ENCODE measurements at regions not wholly inside any gene's neighbourhood (a gene's known extent, or its start where the extent isn't known, plus 50 kb on each side); places are given as distances from the start of the nearest gene placed in this dataset.

- TF ChIP-seq BHLHE40 (IDR thresholded peaks at IDR 0.05; ENCODE audit: borderline replicate concordance) (no peak), ARNT (IDR thresholded peaks at IDR 0.05) (no peak), FOXM1 (IDR thresholded peaks at IDR 0.05; ENCODE audit: borderline replicate concordance) (no peak), L3MBTL2 (conservative IDR thresholded peaks at IDR 0.05) (no peak), SP1 (IDR thresholded peaks at IDR 0.05) (no peak), ELF4 (IDR thresholded peaks at IDR 0.05) (no peak), FOXA1 (IDR thresholded peaks at IDR 0.05) (no peak), HDGF (IDR thresholded peaks at IDR 0.05; ENCODE audit: borderline replicate concordance) (no peak), TARDBP (IDR thresholded peaks at IDR 0.05) (no peak), LEF1 (IDR thresholded peaks at IDR 0.05; ENCODE audit: borderline replicate concordance) (no peak), FOXK2 (IDR thresholded peaks at IDR 0.05) (no peak)
These were observed 980.8 kb downstream of the TSN start for GRCh38 chr2:122736279-122736678.

All from HEK293T (cell line).